Chondrocyte (in vitro differentiated cells): ENCODE measurements at regions not wholly inside any gene's neighbourhood (a gene's known extent, or its start where the extent isn't known, plus 50 kb on each side); places are given as distances from the start of the nearest gene placed in this dataset.
A peak's percentile ranks its signal among the peaks of the same experiment; 100 is the strongest.

Experiments
- DNase-seq: peaks from one replicate; pipeline ENCODE4 v3.0.0; 2021; ENCODE audit warnings: mixed read lengths, low spot score
- H3K27ac Mint-ChIP-seq: one replicate; pipeline ENCODE4 v1.8.0; 2021; ENCODE audit warnings: mild to moderate bottlenecking, moderate library complexity, mixed read lengths; ENCODE audit not compliant: unreplicated experiment
- H3K27me3 Mint-ChIP-seq: 2 replicates; pipeline ENCODE4 v1.8.0; 2021; ENCODE audit warnings: low read depth, mixed read lengths
- H3K36me3 Mint-ChIP-seq: 2 replicates; pipeline ENCODE4 v1.8.0; 2021; ENCODE audit warnings: low read depth, mixed read lengths
- H3K4me1 Mint-ChIP-seq: 2 replicates; pipeline ENCODE4 v1.8.0; 2021; ENCODE audit warnings: low read depth, mild to moderate bottlenecking, mixed read lengths
- H3K4me3 Mint-ChIP-seq: one replicate; pipeline ENCODE4 v1.8.0; 2021; ENCODE audit warnings: mild to moderate bottlenecking, moderate library complexity, mixed read lengths; ENCODE audit not compliant: unreplicated experiment
- H3K9me3 Mint-ChIP-seq: 2 replicates; pipeline ENCODE4 v1.8.0; 2021; ENCODE audit warnings: low read depth, mixed read lengths
- CTCF ChIP-seq: fragments of 200-600 bp; sonication (generic); IDR thresholded peaks from 2 replicates; pipeline ENCODE4 v1.5.0; 2021; ENCODE audit warnings: antibody characterized with exemption, mild to moderate bottlenecking, moderate library complexity

GRCh38 chr15:35723852-35724251, 177.9 kb upstream of the DPH6 start:
- TF ChIP-seq CTCF: no peak
- H3K4me3 Mint-ChIP-seq: no peak overlapping the region
- no peaks in the 10 kb centered on the region for H3K27me3 Mint-ChIP-seq
- no peaks in the 10 kb centered on the region for H3K9me3 Mint-ChIP-seq
- peaks cover 4% of the 10 kb centered on the region for H3K36me3 Mint-ChIP-seq
- no peak for DNase-seq
- H3K27ac Mint-ChIP-seq: peak overlapping the region; percentile 82
- peaks cover 39% of the 10 kb centered on the region for H3K4me1 Mint-ChIP-seq

- H3K9me3 Mint-ChIP-seq: no peaks in the 10 kb centered on the region
- no peak overlapping the region for H3K27ac Mint-ChIP-seq
- peaks cover 39% of the 10 kb centered on the region for H3K4me1 Mint-ChIP-seq
- TF ChIP-seq CTCF: no peak
- DNase-seq: no peak
- H3K4me3 Mint-ChIP-seq: no peak overlapping the region
- H3K36me3 Mint-ChIP-seq: peaks cover 2% of the 10 kb centered on the region
- H3K27me3 Mint-ChIP-seq: no peaks in the 10 kb centered on the region
Measured at GRCh38 chr15:35724626-35725025, 178.7 kb upstream of the DPH6 start.

GRCh38 chr15:35725353-35725752, 179.4 kb upstream of the DPH6 start:
- peaks cover 2% of the 10 kb centered on the region for H3K36me3 Mint-ChIP-seq
- no peak overlapping the region for H3K4me3 Mint-ChIP-seq
- H3K27me3 Mint-ChIP-seq: no peaks in the 10 kb centered on the region
- H3K9me3 Mint-ChIP-seq: no peaks in the 10 kb centered on the region
- H3K4me1 Mint-ChIP-seq: peaks cover 33% of the 10 kb centered on the region
- DNase-seq: no peak
- H3K27ac Mint-ChIP-seq: no peak overlapping the region
- TF ChIP-seq CTCF: no peak

- H3K9me3 Mint-ChIP-seq: no peaks in the 10 kb centered on the region
- peaks cover 2% of the 10 kb centered on the region for H3K36me3 Mint-ChIP-seq
- H3K4me1 Mint-ChIP-seq: peaks cover 21% of the 10 kb centered on the region
- H3K4me3 Mint-ChIP-seq: no peak overlapping the region
- H3K27me3 Mint-ChIP-seq: no peaks in the 10 kb centered on the region
- TF ChIP-seq CTCF: no peak
- no peak overlapping the region for H3K27ac Mint-ChIP-seq
- no peak for DNase-seq
Measured at GRCh38 chr15:35727627-35728026, 181.7 kb upstream of the DPH6 start.

GRCh38 chr15:35728219-35728940, 182.4 kb upstream of the DPH6 start:
- Mint-ChIP-seq H3K27me3 (no peaks in the 10 kb centered on the region), H3K36me3 (peaks cover 2% of the 10 kb centered on the region), H3K9me3 (no peaks in the 10 kb centered on the region), H3K4me1 (peaks cover 15% of the 10 kb centered on the region), H3K27ac (no peak overlapping the region), H3K4me3 (no peak overlapping the region)
- TF ChIP-seq CTCF: no peak
- no peak for DNase-seq
